Esophagus squamous epithelium (tissue), 4 donors: ENCODE measurements at regions not wholly inside any gene's neighbourhood (a gene's known extent, or its start where the extent isn't known, plus 50 kb on each side); places are given as distances from the start of the nearest gene placed in this dataset.

Experiments used
- POLR2A ChIP-seq, 4 donors: fragments of 450-650 bp; IDR thresholded peaks; one replicate each; pipeline ENCODE4 v1.6.1; 2017; ENCODE audit warnings: antibody characterized with exemption in 4 of 4, mild to moderate bottlenecking in 4 of 4, moderate library complexity in 3 of 4
- TF ChIP-seq, protein P1 (sequence below), 6 experiments: fragments of 450-650 bp in 4 of 6; fragments of 200-600 bp in 2 of 6; sonication (generic) in 2 of 6; IDR thresholded peaks; one replicate each; pipeline ENCODE4 v1.5.1; 2016 to 2019; ENCODE audit warnings: antibody characterized with exemption in 6 of 6, mild to moderate bottlenecking in 4 of 6, moderate library complexity in 4 of 6

DNA sequence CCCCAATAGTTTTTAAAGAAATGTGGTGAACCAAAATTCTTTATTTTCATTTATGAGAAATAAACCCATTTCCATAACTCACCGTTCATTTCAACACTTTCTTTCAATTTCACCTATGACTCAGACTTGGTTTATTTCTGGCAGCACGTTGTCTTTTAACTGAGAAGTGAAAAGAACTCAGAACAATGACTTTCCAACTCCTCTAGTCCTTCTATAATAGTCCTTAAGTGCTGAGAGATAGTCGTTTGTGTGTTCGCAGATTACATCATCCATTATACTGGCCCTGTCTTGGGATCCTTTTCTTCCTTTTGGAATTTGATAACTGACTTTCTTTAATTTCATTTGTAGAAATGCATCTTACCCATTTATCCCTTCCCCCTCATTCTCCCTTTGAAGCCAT is 113.6 kb downstream of the GLUD2 start:
- TF ChIP-seq, protein P1, sequence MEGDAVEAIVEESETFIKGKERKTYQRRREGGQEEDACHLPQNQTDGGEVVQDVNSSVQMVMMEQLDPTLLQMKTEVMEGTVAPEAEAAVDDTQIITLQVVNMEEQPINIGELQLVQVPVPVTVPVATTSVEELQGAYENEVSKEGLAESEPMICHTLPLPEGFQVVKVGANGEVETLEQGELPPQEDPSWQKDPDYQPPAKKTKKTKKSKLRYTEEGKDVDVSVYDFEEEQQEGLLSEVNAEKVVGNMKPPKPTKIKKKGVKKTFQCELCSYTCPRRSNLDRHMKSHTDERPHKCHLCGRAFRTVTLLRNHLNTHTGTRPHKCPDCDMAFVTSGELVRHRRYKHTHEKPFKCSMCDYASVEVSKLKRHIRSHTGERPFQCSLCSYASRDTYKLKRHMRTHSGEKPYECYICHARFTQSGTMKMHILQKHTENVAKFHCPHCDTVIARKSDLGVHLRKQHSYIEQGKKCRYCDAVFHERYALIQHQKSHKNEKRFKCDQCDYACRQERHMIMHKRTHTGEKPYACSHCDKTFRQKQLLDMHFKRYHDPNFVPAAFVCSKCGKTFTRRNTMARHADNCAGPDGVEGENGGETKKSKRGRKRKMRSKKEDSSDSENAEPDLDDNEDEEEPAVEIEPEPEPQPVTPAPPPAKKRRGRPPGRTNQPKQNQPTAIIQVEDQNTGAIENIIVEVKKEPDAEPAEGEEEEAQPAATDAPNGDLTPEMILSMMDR (IDR thresholded peaks at IDR 0.05), result no peak
- no peak for TF ChIP-seq POLR2A (IDR thresholded peaks at IDR 0.05)
